WTC11 (cell line): ENCODE measurements at regions not wholly inside any gene's neighbourhood (a gene's known extent, or its start where the extent isn't known, plus 50 kb on each side); places are given as distances from the start of the nearest gene placed in this dataset.
"Not testable (repeated sequence)": the region's sequence is repeated elsewhere in the genome, so short reads cannot be mapped to it uniquely, and the experiment has no call there.

Source experiments
- ATAC-seq: fragments of 200-7000 bp; cut with Tn5 transposase; 2 replicates; pipeline ENCODE4 v1.10.0; 2021; ENCODE audit warnings: mild to moderate bottlenecking, moderate library complexity
- CTCF ChIA-PET: fragments of 300-600 bp; sonication (Branson Sonifier 250); formaldehyde crosslinking; loops from one replicate; lab custom pipeline; 2021; ENCODE audit warnings: antibody characterized with exemption; lab: Charles Lee
- POLR2A ChIA-PET: fragments of 350-600 bp; sonication (Branson Sonifier 250); formaldehyde crosslinking; loops from one replicate; lab custom pipeline; 2021; ENCODE audit warnings: antibody characterized with exemption; lab: Charles Lee
- DNase-seq: peaks from one replicate; pipeline ENCODE4 v3.0.0; 2021; ENCODE audit warnings: low spot score
- H3K27ac Mint-ChIP-seq: 2 replicates; pipeline ENCODE4 v1.8.0; 2021; ENCODE audit warnings: mixed read lengths
- H3K27me3 Mint-ChIP-seq: 2 replicates; pipeline ENCODE4 v1.8.0; 2021; ENCODE audit warnings: low read depth, mild to moderate bottlenecking, moderate library complexity, mixed read lengths
- H3K36me3 Mint-ChIP-seq: 2 replicates; pipeline ENCODE4 v1.8.0; 2021; ENCODE audit warnings: mixed read lengths
- H3K4me1 Mint-ChIP-seq: 2 replicates; pipeline ENCODE4 v1.8.0; 2022; ENCODE audit warnings: mixed read lengths
- H3K4me3 Mint-ChIP-seq: 2 replicates; pipeline ENCODE4 v1.8.0; 2021; ENCODE audit warnings: mild to moderate bottlenecking, moderate library complexity, mixed read lengths
- H3K9me3 Mint-ChIP-seq: 2 replicates; pipeline ENCODE4 v1.8.0; 2021; ENCODE audit warnings: mixed read lengths
- AR ChIP-seq: fragments of 250-450 bp; sonication (Bioruptor Pico); IDR thresholded peaks from 2 replicates; pipeline ENCODE4 v1.9.0; 2021; ENCODE audit warnings: mild to moderate bottlenecking
- ARID4B ChIP-seq: sonication (generic); formaldehyde crosslinking; IDR thresholded peaks from 2 replicates; pipeline ENCODE4 v1.8.0; 2023; ENCODE audit warnings: missing genetic modification reagents, mild to moderate bottlenecking, borderline replicate concordance
- CBFB ChIP-seq: sonication (generic); formaldehyde crosslinking; IDR thresholded peaks from 2 replicates; pipeline ENCODE4 v1.8.1; 2022; ENCODE audit warnings: mild to moderate bottlenecking, low read depth, missing genetic modification reagents
- E2F5 ChIP-seq: sonication (generic); formaldehyde crosslinking; IDR thresholded peaks from 2 replicates; pipeline ENCODE4 v1.8.1; 2022; ENCODE audit warnings: mild to moderate bottlenecking, moderate library complexity, missing genetic modification reagents
- NR1H2 ChIP-seq: sonication (generic); formaldehyde crosslinking; IDR thresholded peaks from 2 replicates; pipeline ENCODE4 v1.9.0; 2021; ENCODE audit warnings: mild to moderate bottlenecking, moderate library complexity, missing genetic modification reagents
- NR3C1 ChIP-seq: sonication (generic); formaldehyde crosslinking; conservative IDR thresholded peaks from 2 replicates; pipeline ENCODE4 v1.8.1; 2023; ENCODE audit warnings: low read depth, mild to moderate bottlenecking, missing genetic modification reagents
- OVOL2 ChIP-seq: fragments of 250-450 bp; sonication (Bioruptor Pico); IDR thresholded peaks from 2 replicates; pipeline ENCODE4 v1.9.0; 2021; ENCODE audit warnings: mild to moderate bottlenecking, borderline replicate concordance
- RORB ChIP-seq: fragments of 250-450 bp; sonication (Bioruptor Pico); IDR thresholded peaks from 2 replicates; pipeline ENCODE4 v1.9.0; 2021; ENCODE audit warnings: mild to moderate bottlenecking
- TCF7 ChIP-seq: sonication (generic); formaldehyde crosslinking; IDR thresholded peaks from 2 replicates; pipeline ENCODE4 v1.8.0; 2022; ENCODE audit warnings: mild to moderate bottlenecking, low read depth, missing genetic modification reagents, moderate library complexity
- TEAD4 ChIP-seq: sonication (generic); formaldehyde crosslinking; IDR thresholded peaks from 2 replicates; pipeline ENCODE4 v1.8.0; 2022; ENCODE audit warnings: mild to moderate bottlenecking, missing genetic modification reagents
- ZBTB43 ChIP-seq: sonication (generic); formaldehyde crosslinking; IDR thresholded peaks from 2 replicates; pipeline ENCODE4 v1.8.1; 2023; ENCODE audit warnings: mild to moderate bottlenecking, missing genetic modification reagents
- ZMAT4 ChIP-seq: fragments of 250-450 bp; sonication (Bioruptor Pico); IDR thresholded peaks from 2 replicates; pipeline ENCODE4 v1.9.0; 2021; ENCODE audit warnings: mild to moderate bottlenecking
- ZNF138 ChIP-seq: sonication (generic); formaldehyde crosslinking; conservative IDR thresholded peaks from 2 replicates; pipeline ENCODE4 v1.8.1; 2022; ENCODE audit warnings: mild to moderate bottlenecking, moderate library complexity, missing genetic modification reagents
- ZNF532 ChIP-seq: fragments of 250-450 bp; sonication (Bioruptor Pico); IDR thresholded peaks from 2 replicates; pipeline ENCODE4 v1.9.0; 2021; ENCODE audit warnings: mild to moderate bottlenecking, borderline replicate concordance
- ZSCAN18 ChIP-seq: fragments of 250-450 bp; sonication (Bioruptor Pico); IDR thresholded peaks from 2 replicates; pipeline ENCODE4 v2.1.2; 2022; ENCODE audit warnings: mild to moderate bottlenecking, moderate library complexity

- TF ChIP-seq OVOL2 (CRISPR knock-in tag), result no peak
These were observed 61.2 kb upstream of the ANKRD55 start (continued) for GRCh38 chr5:56294354-56294753.

- peaks cover 26% of the 10 kb centered on the region for H3K9me3 Mint-ChIP-seq
- ATAC-seq, CTCF ChIA-PET, H3K4me3 Mint-ChIP-seq, H3K27me3 Mint-ChIP-seq, H3K27ac Mint-ChIP-seq, H3K36me3 Mint-ChIP-seq, POLR2A ChIA-PET, DNase-seq, H3K4me1 Mint-ChIP-seq: not testable (repeated sequence)
These were observed 59.7 kb upstream of the ANKRD55 start for GRCh38 chr5:56292874-56293273.

GRCh38 chr5:56291661-56292374, 58.7 kb upstream of the ANKRD55 start:
- 0 out of 2 replicates have a peak, but pooled peaks cover 3% of the 10 kb centered on the region for H3K27me3 Mint-ChIP-seq
- H3K9me3 Mint-ChIP-seq, result peaks cover 26% of the 10 kb centered on the region
- H3K4me1 Mint-ChIP-seq, result peaks cover 9% of the 10 kb centered on the region
- DNase-seq (no peak), ATAC-seq (no peak)
- H3K4me3 Mint-ChIP-seq, result no peak overlapping the region
- POLR2A ChIA-PET, result no interaction called here
- H3K36me3 Mint-ChIP-seq, result peaks cover 8% of the 10 kb centered on the region
- H3K27ac Mint-ChIP-seq, result no peak overlapping the region
- CTCF ChIA-PET, result no interaction called here
- TF ChIP-seq ZBTB43 (CRISPR knock-in tag), result no peak
- no peak for TF ChIP-seq ZNF532 (CRISPR knock-in tag)
- TF ChIP-seq ZNF138 (CRISPR knock-in tag), result no peak
- TF ChIP-seq TEAD4 (CRISPR knock-in tag), result no peak
- TF ChIP-seq NR3C1, result no peak
- no peak for TF ChIP-seq ARID4B (CRISPR knock-in tag)
- TF ChIP-seq ZSCAN18 (CRISPR knock-in tag), result no peak
- TF ChIP-seq ZMAT4 (CRISPR knock-in tag), result no peak
- no peak for TF ChIP-seq RORB (CRISPR knock-in tag)
- no peak for TF ChIP-seq CBFB (CRISPR knock-in tag)
- TF ChIP-seq AR, result no peak
- TF ChIP-seq OVOL2 (CRISPR knock-in tag), result no peak
- no peak for TF ChIP-seq TCF7 (CRISPR knock-in tag)
- no peak for TF ChIP-seq E2F5 (CRISPR knock-in tag)
- no peak for TF ChIP-seq NR1H2
